ENCODE measurements at regions not wholly inside any gene's neighbourhood (a gene's known extent, or its start where the extent isn't known, plus 50 kb on each side); places are given as distances from the start of the nearest gene placed in this dataset.

- in situ Hi-C loops (cut with MboI), result no loop called here
- Histone ChIP-seq H4K20me1 (replicated peaks; ENCODE audit: control insufficient read depth, insufficient read depth, low read length) (no peaks in the 10 kb centered on the region), H3K9me3 (replicated peaks; ENCODE audit: control insufficient read depth, insufficient read depth, low read depth, low read length) (no peaks in the 10 kb centered on the region), H3K79me2 (ENCODE audit: control insufficient read depth, insufficient read depth, low read length) (no peaks in the 10 kb centered on the region), H3K9ac (ENCODE audit: insufficient read depth in 1 of 2, low read depth in 2 of 2, low read length in 2 of 2) (no peak overlapping the region), H3K9me1 (ENCODE audit: control insufficient read depth, insufficient read depth, low read length) (no peaks in the 10 kb centered on the region), H2AFZ (ENCODE audit: low read depth, low read length) (no peak overlapping the region), H3K4me2 (ENCODE audit: insufficient read depth, low read length) (no peak overlapping the region), H3K27ac (ENCODE audit: extremely low read depth, low read depth, low read length) (no peak overlapping the region), H3K4me1 (replicated peaks in 1 of 2; ENCODE audit: control insufficient read depth in 2 of 2, insufficient read depth in 2 of 2, low read length in 2 of 2) (no peaks in the 10 kb centered on the region), H3K4me3 (no peak overlapping the region), H3K27me3 (ENCODE audit: control insufficient read depth in 2 of 2, insufficient read depth in 2 of 2, low read length in 2 of 2) (peaks cover 3 to 17% of the 10 kb centered on the region in 2 experiments), H3K36me3 (ENCODE audit: control insufficient read depth, insufficient read depth, low read length) (no peaks in the 10 kb centered on the region)
- ChIA-PET CTCF (ENCODE audit: low intra/inter-chr PET ratio) (no interaction called here), POLR2A (no interaction called here)
- ATAC-seq (no peak), DNase-seq (ENCODE audit: extremely low read depth in 1 of 4, low spot score in 3 of 4) (no peak), FAIRE-seq (no peak)
- 0% methylated on average over 4 of the region's 4 CpGs for WGBS (ENCODE audit: insufficient coverage, low coverage, missing lambda C conversion rate)
- TF ChIP-seq PTRF (tag; IDR thresholded peaks at IDR 0.05) (no peak), SRSF1 (IDR thresholded peaks at IDR 0.05; ENCODE audit: low read depth, low read length) (no peak)
- no TSS peak for BruUV-seq (replicated peaks)
- intact Hi-C loops (cut with micrococcal nuclease), result loop anchor here (10.0 kb wide), 3 partner anchors 305 to 845 kb away; partner anchors contain the start of gene COL1A2
Measured at GRCh38 chr7:94089806-94090205, 85.7 kb upstream of the BET1 start.

- TF ChIP-seq TAF1 (IDR thresholded peaks at IDR 0.05; ENCODE audit: control insufficient read depth, extremely low read depth, insufficient read depth, low read length, severe bottlenecking) (no peak), ZNF12 (CRISPR knock-in tag; IDR thresholded peaks at IDR 0.05) (no peak), TOE1 (IDR thresholded peaks at IDR 0.05; ENCODE audit: borderline replicate concordance) (no peak), TOE1 (CRISPR knock-in tag; IDR thresholded peaks at IDR 0.05; ENCODE audit: borderline replicate concordance, low read depth) (no peak), MAFK (IDR thresholded peaks at IDR 0.05; ENCODE audit: low read length) (no peak), MCM3 (IDR thresholded peaks at IDR 0.05) (no peak), ZBTB12 (CRISPR knock-in tag; IDR thresholded peaks at IDR 0.05) (no peak), DMBX1 (CRISPR knock-in tag; IDR thresholded peaks at IDR 0.05; ENCODE audit: borderline replicate concordance) (no peak)
- TF ChIP-seq, protein P1, sequence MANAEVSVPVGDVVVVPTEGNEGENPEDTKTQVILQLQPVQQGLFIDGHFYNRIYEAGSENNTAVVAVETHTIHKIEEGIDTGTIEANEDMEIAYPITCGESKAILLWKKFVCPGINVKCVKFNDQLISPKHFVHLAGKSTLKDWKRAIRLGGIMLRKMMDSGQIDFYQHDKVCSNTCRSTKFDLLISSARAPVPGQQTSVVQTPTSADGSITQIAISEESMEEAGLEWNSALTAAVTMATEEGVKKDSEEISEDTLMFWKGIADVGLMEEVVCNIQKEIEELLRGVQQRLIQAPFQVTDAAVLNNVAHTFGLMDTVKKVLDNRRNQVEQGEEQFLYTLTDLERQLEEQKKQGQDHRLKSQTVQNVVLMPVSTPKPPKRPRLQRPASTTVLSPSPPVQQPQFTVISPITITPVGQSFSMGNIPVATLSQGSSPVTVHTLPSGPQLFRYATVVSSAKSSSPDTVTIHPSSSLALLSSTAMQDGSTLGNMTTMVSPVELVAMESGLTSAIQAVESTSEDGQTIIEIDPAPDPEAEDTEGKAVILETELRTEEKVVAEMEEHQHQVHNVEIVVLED (CRISPR knock-in tag; IDR thresholded peaks at IDR 0.05), result no peak
- TF ChIP-seq, protein P2, sequence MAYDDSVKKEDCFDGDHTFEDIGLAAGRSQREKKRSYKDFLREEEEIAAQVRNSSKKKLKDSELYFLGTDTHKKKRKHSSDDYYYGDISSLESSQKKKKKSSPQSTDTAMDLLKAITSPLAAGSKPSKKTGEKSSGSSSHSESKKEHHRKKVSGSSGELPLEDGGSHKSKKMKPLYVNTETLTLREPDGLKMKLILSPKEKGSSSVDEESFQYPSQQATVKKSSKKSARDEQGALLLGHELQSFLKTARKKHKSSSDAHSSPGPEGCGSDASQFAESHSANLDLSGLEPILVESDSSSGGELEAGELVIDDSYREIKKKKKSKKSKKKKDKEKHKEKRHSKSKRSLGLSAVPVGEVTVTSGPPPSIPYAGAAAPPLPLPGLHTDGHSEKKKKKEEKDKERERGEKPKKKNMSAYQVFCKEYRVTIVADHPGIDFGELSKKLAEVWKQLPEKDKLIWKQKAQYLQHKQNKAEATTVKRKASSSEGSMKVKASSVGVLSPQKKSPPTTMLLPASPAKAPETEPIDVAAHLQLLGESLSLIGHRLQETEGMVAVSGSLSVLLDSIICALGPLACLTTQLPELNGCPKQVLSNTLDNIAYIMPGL (CRISPR knock-in tag; IDR thresholded peaks at IDR 0.05), result no peak
- Histone ChIP-seq H4K20me1 (replicated peaks; ENCODE audit: control insufficient read depth, insufficient read depth, low read length) (no peaks in the 10 kb centered on the region), H3K79me2 (ENCODE audit: control insufficient read depth, insufficient read depth, low read length) (no peaks in the 10 kb centered on the region), H3K4me1 (replicated peaks in 1 of 2; ENCODE audit: control insufficient read depth in 2 of 2, insufficient read depth in 2 of 2, low read length in 2 of 2) (no peaks in the 10 kb centered on the region), H3K36me3 (ENCODE audit: control insufficient read depth, insufficient read depth, low read length) (no peaks in the 10 kb centered on the region), H3K9me1 (ENCODE audit: control insufficient read depth, insufficient read depth, low read length) (no peaks in the 10 kb centered on the region), H2AFZ (ENCODE audit: low read depth, low read length) (no peak overlapping the region), H3K9me3 (replicated peaks; ENCODE audit: control insufficient read depth, insufficient read depth, low read depth, low read length) (no peaks in the 10 kb centered on the region), H3K27me3 (ENCODE audit: control insufficient read depth in 2 of 2, insufficient read depth in 2 of 2, low read length in 2 of 2) (peaks cover 3 to 17% of the 10 kb centered on the region in 2 experiments), H3K4me3 (no peak overlapping the region), H3K9ac (ENCODE audit: insufficient read depth in 1 of 2, low read depth in 2 of 2, low read length in 2 of 2) (no peak overlapping the region), H3K4me2 (ENCODE audit: insufficient read depth, low read length) (no peak overlapping the region), H3K27ac (ENCODE audit: extremely low read depth, low read depth, low read length) (no peak overlapping the region)
- WGBS (ENCODE audit: insufficient coverage, low coverage, missing lambda C conversion rate), result 0% methylated on average over 1 of the region's 1 CpG
- DNase-seq (ENCODE audit: extremely low read depth in 1 of 4, low spot score in 3 of 4) (no peak), ATAC-seq (no peak), FAIRE-seq (no peak)
- ChIA-PET POLR2A (no interaction called here), CTCF (ENCODE audit: low intra/inter-chr PET ratio) (no interaction called here)
- in situ Hi-C loops (cut with MboI) (no loop called here), intact Hi-C loops (cut with micrococcal nuclease) (no loop called here)
- BruUV-seq (replicated peaks), result no TSS peak
Measured at GRCh38 chr7:94092980-94093379, 88.8 kb upstream of the BET1 start.
